ENCODE measurements at regions not wholly inside any gene's neighbourhood (a gene's known extent, or its start where the extent isn't known, plus 50 kb on each side); places are given as distances from the start of the nearest gene placed in this dataset.

DNA sequence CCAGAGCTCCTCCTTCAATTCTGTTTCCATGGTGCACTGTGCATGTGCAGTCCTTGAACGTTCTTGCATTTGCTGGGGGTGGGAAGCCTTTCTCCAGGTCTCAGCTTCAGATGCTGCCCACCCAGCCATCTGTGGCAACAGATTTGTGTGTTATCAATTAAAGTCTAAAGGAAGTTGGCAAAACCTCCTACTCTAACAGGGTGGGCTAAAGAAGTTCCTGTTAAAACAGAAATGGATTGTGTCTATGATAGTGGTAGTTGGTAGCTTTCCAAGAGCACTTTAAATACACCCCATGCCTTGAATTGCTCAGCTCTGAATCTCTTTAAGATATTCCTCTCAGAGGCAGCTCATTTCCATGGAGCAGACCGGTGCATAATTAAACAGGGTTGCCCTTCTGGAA, 488.0 kb upstream of the SUCLG2 start:
- TF ChIP-seq, protein P1, sequence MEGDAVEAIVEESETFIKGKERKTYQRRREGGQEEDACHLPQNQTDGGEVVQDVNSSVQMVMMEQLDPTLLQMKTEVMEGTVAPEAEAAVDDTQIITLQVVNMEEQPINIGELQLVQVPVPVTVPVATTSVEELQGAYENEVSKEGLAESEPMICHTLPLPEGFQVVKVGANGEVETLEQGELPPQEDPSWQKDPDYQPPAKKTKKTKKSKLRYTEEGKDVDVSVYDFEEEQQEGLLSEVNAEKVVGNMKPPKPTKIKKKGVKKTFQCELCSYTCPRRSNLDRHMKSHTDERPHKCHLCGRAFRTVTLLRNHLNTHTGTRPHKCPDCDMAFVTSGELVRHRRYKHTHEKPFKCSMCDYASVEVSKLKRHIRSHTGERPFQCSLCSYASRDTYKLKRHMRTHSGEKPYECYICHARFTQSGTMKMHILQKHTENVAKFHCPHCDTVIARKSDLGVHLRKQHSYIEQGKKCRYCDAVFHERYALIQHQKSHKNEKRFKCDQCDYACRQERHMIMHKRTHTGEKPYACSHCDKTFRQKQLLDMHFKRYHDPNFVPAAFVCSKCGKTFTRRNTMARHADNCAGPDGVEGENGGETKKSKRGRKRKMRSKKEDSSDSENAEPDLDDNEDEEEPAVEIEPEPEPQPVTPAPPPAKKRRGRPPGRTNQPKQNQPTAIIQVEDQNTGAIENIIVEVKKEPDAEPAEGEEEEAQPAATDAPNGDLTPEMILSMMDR (conservative IDR thresholded peaks at IDR 0.05; ENCODE audit: low read depth, low read length): no peak
- no peak for TF ChIP-seq EZH2 (IDR thresholded peaks at IDR 0.05; ENCODE audit: borderline replicate concordance, low read depth, low read length, poor library complexity, severe bottlenecking)
- no TSS peak for BruUV-seq (replicated peaks)
- POLR2A ChIA-PET (ENCODE audit: low non-redundant PET): no interaction called here
- Histone ChIP-seq H3K4me3 (ENCODE audit: low read depth, low read length, poor library complexity, severe bottlenecking) (no peak overlapping the region), H3K4me1 (ENCODE audit: insufficient read depth, low read length, poor library complexity, severe bottlenecking) (no peaks in the 10 kb centered on the region), H3K36me3 (ENCODE audit: insufficient read depth, low read length, poor library complexity, severe bottlenecking) (no peaks in the 10 kb centered on the region), H3K27me3 (replicated peaks; ENCODE audit: insufficient read depth, low read depth, low read length, poor library complexity) (no peaks in the 10 kb centered on the region), H3K27ac (ENCODE audit: low read depth, low read length, poor library complexity, severe bottlenecking) (no peak overlapping the region), H3K9me3 (ENCODE audit: low read depth, low read length, poor library complexity, severe bottlenecking) (no peaks in the 10 kb centered on the region)
- no peak for DNase-seq (ENCODE audit: low spot score)
- intact Hi-C loops (cut with micrococcal nuclease; ENCODE audit: unreplicated experiment): no loop called here
- CTCF ChIA-PET: no interaction called here

GRCh38 chr3:68139897-68140296, 485.5 kb upstream of the SUCLG2 start:
- CTCF ChIA-PET: no interaction called here
- TF ChIP-seq EZH2 (IDR thresholded peaks at IDR 0.05; ENCODE audit: borderline replicate concordance, low read depth, low read length, poor library complexity, severe bottlenecking): no peak
- TF ChIP-seq, protein P1 (conservative IDR thresholded peaks at IDR 0.05; ENCODE audit: low read depth, low read length): no peak
- no peaks in the 10 kb centered on the region for H3K4me1 ChIP-seq (ENCODE audit: insufficient read depth, low read length, poor library complexity, severe bottlenecking)
- H3K27ac ChIP-seq (ENCODE audit: low read depth, low read length, poor library complexity, severe bottlenecking): no peak overlapping the region
- no peak overlapping the region for H3K4me3 ChIP-seq (ENCODE audit: low read depth, low read length, poor library complexity, severe bottlenecking)
- POLR2A ChIA-PET (ENCODE audit: low non-redundant PET): no interaction called here
- BruUV-seq (replicated peaks): no TSS peak
- H3K36me3 ChIP-seq (ENCODE audit: insufficient read depth, low read length, poor library complexity, severe bottlenecking): no peaks in the 10 kb centered on the region
- DNase-seq (ENCODE audit: low spot score): no peak
- intact Hi-C loops (cut with micrococcal nuclease; ENCODE audit: unreplicated experiment): no loop called here
- no peaks in the 10 kb centered on the region for H3K9me3 ChIP-seq (ENCODE audit: low read depth, low read length, poor library complexity, severe bottlenecking)
- no peaks in the 10 kb centered on the region for H3K27me3 ChIP-seq (replicated peaks; ENCODE audit: insufficient read depth, low read depth, low read length, poor library complexity)

DNA sequence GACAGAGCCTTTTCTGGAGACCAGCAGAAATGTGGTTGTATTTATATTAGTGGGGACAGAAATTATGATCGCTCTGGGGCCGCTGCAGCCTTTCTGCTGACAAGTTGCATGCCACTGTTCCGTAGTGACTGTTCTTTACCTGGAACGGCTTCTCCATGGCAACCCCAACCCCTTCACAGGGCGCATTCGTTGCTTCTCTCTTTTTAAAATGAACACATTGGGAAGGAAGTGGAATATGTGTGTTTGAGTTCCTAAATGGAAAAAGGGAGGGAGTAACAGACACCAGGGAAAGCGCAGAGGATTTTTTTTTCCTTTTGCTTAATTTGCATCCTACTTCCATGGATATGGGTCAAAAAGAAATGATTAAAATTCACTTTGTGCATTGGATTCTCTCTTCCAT, 482.0 kb upstream of the SUCLG2 start:
- Histone ChIP-seq H3K36me3 (ENCODE audit: insufficient read depth, low read length, poor library complexity, severe bottlenecking) (no peaks in the 10 kb centered on the region), H3K4me3 (ENCODE audit: low read depth, low read length, poor library complexity, severe bottlenecking) (no peak overlapping the region), H3K27ac (ENCODE audit: low read depth, low read length, poor library complexity, severe bottlenecking) (no peak overlapping the region), H3K4me1 (ENCODE audit: insufficient read depth, low read length, poor library complexity, severe bottlenecking) (no peaks in the 10 kb centered on the region), H3K9me3 (ENCODE audit: low read depth, low read length, poor library complexity, severe bottlenecking) (no peaks in the 10 kb centered on the region), H3K27me3 (replicated peaks; ENCODE audit: insufficient read depth, low read depth, low read length, poor library complexity) (no peaks in the 10 kb centered on the region)
- TF ChIP-seq EZH2 (IDR thresholded peaks at IDR 0.05; ENCODE audit: borderline replicate concordance, low read depth, low read length, poor library complexity, severe bottlenecking): no peak
- TF ChIP-seq, protein P1 (conservative IDR thresholded peaks at IDR 0.05; ENCODE audit: low read depth, low read length): no peak
- no TSS peak for BruUV-seq (replicated peaks)
- no peak for DNase-seq (ENCODE audit: low spot score)
- intact Hi-C loops (cut with micrococcal nuclease; ENCODE audit: unreplicated experiment): no loop called here
- CTCF ChIA-PET: no interaction called here
- POLR2A ChIA-PET (ENCODE audit: low non-redundant PET): no interaction called here
